ENCODE measurements at regions not wholly inside any gene's neighbourhood (a gene's known extent, or its start where the extent isn't known, plus 50 kb on each side); places are given as distances from the start of the nearest gene placed in this dataset.

- TF ChIP-seq SMC3 (IDR thresholded peaks at IDR 0.05; ENCODE audit: low read depth, low read length) (no peak), CTCF (conservative IDR thresholded peaks at IDR 0.05; ENCODE audit: low read depth, low read length) (no peak), POLR2A (IDR thresholded peaks at IDR 0.05; ENCODE audit: low read depth, low read length) (no peak), USF2 (IDR thresholded peaks at IDR 0.05; ENCODE audit: low read depth, low read length) (no peak), FOS (IDR thresholded peaks at IDR 0.05; ENCODE audit: low read depth, low read length) (peak; percentile 81), MAZ (IDR thresholded peaks at IDR 0.05; ENCODE audit: borderline replicate concordance, low read depth, low read length) (no peak), MAFK (IDR thresholded peaks at IDR 0.05; ENCODE audit: low read depth, low read length) (peak; percentile 49), RFX5 (IDR thresholded peaks at IDR 0.05; ENCODE audit: low read depth, low read length) (no peak), MXI1 (IDR thresholded peaks at IDR 0.05; ENCODE audit: borderline replicate concordance, low read depth, low read length) (no peak), RCOR1 (IDR thresholded peaks at IDR 0.05; ENCODE audit: insufficient replicate concordance, low read length) (no peak), CEBPB (IDR thresholded peaks at IDR 0.05; ENCODE audit: low read depth, low read length) (peak; percentile 95), BHLHE40 (IDR thresholded peaks at IDR 0.05; ENCODE audit: low read depth, low read length) (no peak), CHD1 (IDR thresholded peaks at IDR 0.05; ENCODE audit: low read depth, low read length) (no peak)
Observed at GRCh38 chr13:93151277-93151676, 75.3 kb upstream of the GPC6 start.
